ENCODE measurements at regions not wholly inside any gene's neighbourhood (a gene's known extent, or its start where the extent isn't known, plus 50 kb on each side); places are given as distances from the start of the nearest gene placed in this dataset.

DNA sequence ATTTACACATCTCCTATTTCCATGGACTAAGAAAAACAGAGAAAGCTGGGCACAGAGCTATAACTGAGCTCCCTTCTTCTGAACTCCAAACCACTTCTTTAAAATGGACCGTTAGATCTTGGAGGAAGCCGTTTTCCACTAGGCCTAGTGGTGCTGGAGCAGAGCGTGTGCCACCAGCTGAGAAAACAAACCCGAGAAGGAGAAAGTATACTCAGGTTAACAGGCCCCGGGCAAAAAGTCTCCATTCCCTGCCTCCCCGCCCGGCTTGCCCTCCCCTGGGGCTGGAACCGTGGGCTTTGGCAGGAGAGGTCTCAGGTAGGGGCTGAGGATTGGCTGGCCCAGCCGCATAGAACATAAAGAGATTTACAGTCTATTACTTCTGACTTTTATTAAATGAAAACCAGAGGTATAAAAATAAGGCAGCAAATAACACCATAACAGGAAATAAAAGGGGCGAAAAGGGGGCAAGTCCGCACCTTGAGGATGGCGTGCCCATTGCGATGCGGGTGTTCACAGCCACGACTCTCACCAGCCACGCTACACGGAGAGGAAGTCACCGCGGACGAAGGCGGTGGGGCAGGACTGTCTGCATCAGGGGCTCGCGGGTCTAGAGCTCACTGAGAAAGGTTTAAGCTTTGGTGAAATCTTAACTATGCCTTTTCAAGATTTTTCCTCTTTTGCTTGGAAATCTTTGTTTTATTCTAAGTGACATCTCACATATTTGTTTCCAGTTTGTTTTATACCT lies 191.2 kb upstream of the GMDS start:
- TF ChIP-seq, protein P1, sequence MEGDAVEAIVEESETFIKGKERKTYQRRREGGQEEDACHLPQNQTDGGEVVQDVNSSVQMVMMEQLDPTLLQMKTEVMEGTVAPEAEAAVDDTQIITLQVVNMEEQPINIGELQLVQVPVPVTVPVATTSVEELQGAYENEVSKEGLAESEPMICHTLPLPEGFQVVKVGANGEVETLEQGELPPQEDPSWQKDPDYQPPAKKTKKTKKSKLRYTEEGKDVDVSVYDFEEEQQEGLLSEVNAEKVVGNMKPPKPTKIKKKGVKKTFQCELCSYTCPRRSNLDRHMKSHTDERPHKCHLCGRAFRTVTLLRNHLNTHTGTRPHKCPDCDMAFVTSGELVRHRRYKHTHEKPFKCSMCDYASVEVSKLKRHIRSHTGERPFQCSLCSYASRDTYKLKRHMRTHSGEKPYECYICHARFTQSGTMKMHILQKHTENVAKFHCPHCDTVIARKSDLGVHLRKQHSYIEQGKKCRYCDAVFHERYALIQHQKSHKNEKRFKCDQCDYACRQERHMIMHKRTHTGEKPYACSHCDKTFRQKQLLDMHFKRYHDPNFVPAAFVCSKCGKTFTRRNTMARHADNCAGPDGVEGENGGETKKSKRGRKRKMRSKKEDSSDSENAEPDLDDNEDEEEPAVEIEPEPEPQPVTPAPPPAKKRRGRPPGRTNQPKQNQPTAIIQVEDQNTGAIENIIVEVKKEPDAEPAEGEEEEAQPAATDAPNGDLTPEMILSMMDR (IDR thresholded peaks at IDR 0.05): no peak
- no peak for TF ChIP-seq POLR2A (IDR thresholded peaks at IDR 0.05)
